HG02970 (cell line): ENCODE measurements at regions not wholly inside any gene's neighbourhood (a gene's known extent, or its start where the extent isn't known, plus 50 kb on each side); places are given as distances from the start of the nearest gene placed in this dataset.

Source experiments
- ATAC-seq: cut with Tn5 transposase; IDR thresholded peaks from one replicate; pipeline ENCODE4 v1.9.1; 2021; ENCODE audit warnings: mild to moderate bottlenecking, moderate library complexity, moderate number of reproducible peaks; ENCODE audit not compliant: unreplicated experiment, low FRiP score

DNA sequence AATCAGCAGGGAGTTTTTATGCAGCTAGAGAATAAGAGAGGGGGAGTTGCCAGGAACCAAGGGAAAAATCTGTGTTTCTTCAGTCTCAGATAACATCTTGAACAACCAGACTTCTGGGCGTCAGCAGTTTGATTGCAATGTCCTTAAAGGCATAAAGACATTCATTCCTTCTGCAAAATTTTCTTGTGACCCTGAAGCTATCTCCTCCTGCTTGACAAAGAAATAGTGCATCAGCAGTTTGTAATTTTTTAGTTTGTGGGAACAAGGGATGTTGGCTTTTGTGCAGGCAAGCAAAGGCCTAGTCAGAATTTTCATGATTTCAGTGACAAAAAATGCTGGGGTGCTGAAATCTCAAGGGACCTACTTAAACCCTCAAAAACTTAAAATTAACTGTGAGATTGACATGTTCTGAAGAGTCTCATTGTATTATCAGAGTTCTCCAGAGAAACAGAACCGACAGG lies 125.8 kb upstream of the UNC5C start:
- no peak for ATAC-seq

DNA sequence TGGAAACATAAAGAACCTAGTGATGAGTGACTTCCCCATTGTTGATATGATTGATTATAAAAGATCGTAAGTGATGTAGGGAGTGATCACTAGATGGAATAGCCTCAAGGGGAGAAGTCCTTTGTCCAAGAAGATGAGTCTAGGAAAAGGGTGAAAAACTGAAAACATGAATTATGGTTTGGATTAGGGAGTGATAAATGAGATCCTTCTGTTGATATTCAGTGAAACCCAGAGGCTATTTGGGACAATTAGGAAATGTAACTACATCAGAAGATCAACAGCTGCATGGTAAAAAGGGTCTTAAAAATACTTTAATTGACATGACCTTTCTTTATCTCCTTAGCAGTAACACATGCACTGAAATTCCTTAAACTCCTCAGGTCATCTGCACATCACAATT lies 124.0 kb upstream of the UNC5C start:
- no peak for ATAC-seq

DNA sequence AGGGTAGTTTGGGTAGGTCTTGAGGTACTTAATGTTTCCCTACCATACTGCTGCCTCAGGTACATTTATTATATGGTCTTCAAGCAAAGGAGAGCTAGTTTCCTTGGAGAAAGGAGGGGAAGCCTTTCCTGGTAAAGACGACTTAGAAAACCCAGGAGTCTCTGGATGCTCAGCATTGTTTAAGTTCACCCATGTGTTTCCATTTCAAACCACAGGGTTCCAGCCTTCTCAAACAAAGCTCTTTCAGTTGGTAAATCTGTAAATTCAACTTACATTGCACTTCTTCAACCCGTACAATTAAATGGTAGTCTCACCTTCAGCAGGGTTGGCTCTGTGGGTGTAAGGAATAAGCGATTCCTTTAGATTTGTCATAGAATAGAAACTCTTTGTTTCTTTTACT lies 111.9 kb upstream of the UNC5C start:
- ATAC-seq: no peak

DNA sequence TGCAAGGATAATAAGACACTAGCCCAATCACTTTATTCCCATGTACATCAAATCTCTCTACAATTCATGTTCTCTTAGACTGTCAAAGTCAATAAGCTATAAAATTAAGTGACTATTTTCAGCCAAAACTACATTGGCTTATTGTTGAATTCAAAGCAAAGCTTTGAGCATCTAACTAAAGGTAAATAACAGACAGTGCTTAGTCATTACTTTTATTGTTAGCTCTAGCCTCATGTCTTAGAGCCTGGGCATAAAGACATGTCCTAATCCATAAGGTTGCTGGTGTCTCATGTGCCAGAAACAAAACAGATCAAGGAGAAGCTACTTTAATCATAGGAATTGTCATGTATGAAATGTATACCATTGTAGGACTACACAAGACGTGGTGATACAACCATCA lies 103.1 kb upstream of the UNC5C start:
- no peak for ATAC-seq

DNA sequence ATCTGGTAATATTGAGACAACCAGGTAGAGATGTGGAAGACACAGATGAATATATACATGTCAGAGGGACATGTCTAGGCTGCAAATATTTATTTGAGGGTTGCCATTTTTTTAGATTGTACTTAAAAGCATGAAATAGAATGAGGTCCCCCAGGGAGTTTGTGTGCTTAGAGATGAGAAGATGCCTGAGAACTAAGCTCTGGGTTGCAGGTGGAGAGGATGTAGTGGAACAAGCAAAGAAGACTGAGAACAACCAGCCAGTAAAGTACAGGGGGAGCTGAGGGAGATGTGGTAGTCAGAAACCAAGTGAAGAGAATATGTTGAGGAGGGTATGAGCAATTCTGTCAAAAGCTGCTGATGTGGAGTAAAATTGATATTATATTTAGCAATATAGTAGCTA lies 95.6 kb upstream of the UNC5C start:
- ATAC-seq: no peak

DNA sequence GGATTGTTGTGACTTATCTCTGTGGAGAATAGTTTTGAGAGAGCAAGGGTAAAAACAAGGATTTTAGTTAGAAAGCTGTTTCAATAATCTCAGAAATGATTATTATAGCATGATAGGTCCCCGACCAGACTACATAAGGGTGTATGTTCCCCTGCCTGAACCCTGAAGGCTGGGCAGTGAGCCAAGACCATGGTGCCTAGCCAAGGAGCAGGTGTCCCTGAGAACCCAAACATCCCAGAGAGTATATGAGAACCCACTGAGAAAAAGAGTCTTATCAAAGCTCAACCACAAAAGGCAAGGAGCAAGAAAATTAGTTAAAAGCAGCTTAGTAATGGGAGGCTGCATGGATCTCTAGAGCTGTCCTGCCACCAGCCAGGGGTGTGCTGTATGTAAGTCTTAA lies 94.9 kb upstream of the UNC5C start:
- no peak for ATAC-seq

DNA sequence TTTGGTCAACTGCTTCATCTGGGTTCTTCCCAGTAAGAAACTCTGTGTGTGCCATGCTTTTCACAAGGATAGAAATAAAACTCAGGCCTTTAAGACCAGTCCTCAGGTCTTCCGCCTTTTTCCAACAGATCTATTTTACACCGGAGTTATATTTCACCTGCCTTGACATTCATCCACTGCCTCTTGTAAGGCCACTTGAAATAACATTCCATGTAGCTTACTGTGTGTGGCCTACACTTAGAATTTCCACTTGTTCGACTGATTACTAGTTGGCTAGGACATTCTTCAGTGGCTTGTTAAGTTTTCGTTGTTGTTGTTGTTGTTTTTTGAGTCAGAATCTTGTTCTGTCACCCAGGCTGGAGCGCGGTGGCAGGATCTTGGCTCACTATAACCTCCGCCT lies 92.8 kb upstream of the UNC5C start:
- no peak for ATAC-seq

DNA sequence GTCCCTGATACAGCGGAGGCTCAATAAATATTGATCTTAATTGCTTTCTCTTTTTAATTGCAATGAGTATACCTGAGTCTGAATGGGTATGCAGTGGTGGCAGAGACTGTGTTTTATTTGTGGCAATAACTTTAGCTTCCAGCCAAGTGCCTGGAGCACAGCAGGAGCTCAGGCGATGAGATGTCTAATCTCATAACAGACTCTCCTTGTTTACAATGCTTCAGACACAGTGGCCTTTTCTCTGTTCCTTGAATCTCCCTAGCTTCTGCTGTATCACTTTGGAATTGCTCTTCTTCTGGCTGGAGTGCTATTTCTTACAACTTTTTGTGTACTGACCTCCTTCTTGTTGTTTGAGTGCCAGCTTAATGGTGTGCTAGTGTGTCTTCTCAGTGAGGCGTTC lies 91.5 kb upstream of the UNC5C start:
- no peak for ATAC-seq

DNA sequence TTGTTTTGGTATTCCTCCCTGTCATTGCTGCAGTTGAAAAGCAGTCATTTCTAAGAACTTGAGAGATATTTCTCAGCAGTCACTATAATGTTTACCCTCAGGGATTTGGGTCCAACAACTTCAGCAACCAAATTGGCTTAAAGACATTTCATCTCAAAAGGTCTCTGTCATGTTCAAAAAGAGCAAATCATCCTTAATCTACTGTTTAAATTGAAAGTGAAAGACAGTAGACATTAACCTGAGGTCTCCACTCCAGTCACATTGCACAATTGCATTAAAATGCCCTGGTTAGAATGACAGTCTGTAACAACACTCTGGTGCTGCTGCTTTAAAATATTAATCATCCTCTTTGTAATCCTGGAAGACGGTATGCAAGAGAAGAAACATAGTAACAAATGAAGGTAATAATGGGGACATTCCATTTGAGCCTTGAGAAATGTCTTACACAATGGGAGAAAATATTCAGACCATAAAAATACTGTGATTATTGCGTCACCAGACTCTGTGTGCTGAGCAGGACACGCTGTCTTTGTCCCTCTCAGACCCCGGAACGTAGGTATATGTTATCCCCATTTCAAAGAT lies 90.2 kb upstream of the UNC5C start:
- ATAC-seq: no peak

DNA sequence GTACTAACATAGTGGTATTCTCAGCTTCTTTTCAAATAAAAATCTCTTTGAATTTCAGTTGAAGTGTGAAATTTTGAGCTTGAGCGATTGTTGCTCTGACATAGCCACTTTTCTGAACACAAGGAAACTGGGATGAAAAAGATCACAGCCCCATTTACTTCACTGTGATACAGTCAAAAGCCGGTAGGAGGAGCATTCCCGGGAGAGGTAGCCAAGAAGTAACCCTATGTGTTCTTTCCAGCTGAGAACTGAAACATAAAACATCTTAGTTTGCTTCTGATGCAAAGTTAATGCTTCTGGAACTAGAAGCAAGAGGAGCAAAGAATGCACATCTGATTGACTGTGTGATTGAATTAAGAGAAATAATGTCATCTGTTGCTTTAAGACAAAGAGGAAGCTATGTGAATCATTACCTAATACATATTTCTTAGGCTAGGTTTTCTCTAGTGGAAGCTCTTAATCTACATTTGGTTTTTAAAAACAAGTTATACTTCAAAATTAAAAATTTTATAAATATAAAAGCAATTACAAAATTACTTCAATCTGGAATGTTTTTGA lies 88.3 kb upstream of the UNC5C start:
- no peak for ATAC-seq

DNA sequence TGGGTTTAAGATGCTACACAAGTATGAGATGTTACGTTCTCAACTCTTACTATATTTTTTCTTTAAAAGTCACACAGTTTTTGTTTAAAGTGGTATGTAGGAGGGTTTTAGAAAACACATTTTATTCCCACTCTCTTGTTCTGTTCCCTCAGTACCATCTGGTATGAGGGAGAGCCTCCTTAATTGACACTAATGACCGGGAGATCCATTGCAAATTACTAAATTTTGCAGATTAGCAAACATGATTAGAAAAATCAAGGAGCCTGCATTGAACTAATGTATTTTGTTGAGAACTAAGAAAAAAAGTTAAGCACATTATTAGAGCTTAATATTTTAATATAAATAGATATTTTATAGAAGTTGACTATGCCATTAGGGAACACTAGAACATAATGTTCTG lies 87.3 kb upstream of the UNC5C start:
- ATAC-seq: no peak

DNA sequence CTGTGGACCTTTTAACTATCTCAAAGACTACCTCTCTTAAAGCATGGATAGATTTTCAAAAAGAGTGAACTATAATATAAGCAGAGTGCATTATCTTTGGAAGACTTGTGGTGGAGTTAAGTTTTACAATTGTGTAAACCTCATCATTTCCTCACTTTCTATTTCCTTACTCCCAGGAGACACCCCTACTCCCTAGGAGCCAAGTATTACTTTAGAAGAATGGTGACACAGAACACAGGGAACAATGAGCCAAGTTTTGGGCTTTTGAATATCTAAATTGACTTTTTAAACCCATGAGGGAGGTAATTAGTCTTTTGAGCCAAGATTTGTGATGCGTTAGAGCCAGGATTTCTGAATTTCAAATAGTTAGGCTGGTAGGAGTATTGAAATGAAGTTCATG lies 78.9 kb upstream of the UNC5C start:
- ATAC-seq: no peak

DNA sequence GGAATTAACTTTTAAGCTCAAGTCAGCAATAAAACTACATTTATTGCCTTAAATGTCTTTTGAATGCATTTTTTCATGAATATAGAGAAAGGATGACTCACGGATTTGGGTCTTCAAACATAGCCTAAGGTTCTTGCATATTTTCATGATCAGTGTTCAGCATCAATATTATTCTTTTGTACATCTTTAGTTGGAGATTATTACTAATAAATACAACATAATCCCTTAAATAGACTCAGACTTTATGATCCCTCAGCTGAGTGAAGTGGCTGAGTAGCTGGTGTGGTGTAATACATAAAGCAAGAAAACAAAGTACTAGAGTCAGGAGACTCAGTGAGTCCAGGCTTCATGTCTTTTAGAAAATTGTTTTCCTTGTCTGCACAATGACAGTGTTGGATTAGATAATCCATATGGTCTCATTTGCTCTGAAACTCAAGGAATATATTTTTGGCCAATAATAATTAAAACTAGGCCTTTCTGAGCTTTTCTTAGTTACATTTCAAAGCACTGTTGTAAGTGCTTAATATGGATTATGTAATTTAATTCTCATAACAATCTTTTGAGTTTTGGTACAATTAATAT lies 78.3 kb upstream of the UNC5C start:
- ATAC-seq: no peak

DNA sequence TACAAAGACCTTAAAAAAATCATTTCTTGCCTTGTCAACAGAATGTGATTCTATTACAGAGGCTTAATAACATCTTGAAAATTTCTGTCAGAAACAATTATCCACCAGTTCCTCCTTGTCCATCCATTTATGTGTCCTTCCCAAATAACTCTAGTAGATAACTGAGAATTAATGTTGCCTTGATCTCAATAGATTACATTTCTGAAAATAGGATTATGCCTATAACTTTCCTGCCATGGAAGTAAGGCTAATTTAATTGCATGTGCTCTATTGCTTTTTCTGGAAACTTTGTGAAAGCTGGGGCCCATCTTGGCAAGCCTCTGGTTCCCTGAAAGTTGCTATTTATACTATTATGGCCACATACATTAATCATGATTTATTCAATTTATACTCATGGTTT lies 76.2 kb upstream of the UNC5C start:
- no peak for ATAC-seq

DNA sequence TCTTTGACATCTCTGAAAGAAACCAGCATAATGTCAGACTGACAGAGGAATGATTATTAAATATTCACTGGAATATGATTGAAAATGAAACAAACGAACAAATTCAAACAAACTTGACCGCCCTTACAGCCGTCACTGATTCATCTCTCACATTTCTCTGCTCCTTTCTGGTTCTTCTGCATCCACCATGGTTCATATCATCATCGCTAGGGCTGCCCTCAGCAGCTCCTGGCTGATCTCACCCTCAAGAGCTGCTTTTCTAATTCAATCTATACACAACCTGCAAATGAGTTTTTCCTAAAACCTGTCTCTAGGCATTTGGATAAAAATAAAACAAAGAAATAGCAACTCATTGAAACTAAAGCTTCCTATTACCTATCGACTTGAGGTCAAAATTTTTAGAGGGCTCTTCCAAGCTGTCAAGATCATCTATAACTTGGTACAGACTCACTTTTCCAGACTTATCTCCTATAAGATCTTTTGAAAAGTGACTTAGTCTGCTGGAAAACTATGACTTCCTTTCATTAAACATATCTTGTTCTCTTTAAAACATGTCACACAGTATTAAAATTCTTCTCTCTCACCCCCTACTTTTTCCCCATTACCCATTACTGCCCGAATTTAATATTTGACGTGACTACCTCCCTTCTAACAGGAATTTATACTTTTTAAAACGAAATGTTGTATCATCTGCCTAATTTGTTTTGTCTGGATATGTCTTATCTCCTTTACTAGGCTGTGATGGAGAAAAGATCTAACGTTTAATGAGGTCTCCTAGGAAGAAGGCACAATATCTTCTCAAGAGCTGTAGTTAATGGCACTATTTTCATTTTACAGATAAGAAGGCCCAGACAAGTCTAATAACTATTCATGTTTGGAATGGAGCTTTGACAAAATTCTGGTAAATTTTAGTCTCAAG lies 71.0 kb upstream of the UNC5C start:
- no peak for ATAC-seq

DNA sequence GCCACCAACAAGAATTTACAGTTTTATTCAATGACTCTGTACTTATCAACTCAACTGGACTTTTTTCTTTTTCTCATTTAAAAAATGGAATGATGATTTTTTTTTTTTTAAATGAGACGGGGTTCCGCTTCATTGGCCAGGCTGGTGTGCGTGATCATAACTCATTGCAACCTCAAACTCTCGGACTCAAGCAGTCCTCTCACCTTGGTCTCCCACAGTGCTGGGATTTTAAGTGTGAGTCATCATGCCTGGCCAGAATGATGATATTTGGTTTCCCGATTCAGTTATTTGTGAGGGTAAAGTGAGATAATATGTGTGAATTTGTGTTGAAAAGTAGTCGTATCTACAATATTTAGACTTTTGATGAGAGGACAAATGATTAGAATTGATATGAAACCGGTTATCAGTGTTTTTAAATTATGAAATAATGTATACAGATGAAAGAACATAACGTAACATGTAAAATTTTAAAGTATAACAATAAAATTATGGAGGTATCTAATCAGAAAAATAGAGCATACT lies 66.0 kb upstream of the UNC5C start:
- no peak for ATAC-seq

DNA sequence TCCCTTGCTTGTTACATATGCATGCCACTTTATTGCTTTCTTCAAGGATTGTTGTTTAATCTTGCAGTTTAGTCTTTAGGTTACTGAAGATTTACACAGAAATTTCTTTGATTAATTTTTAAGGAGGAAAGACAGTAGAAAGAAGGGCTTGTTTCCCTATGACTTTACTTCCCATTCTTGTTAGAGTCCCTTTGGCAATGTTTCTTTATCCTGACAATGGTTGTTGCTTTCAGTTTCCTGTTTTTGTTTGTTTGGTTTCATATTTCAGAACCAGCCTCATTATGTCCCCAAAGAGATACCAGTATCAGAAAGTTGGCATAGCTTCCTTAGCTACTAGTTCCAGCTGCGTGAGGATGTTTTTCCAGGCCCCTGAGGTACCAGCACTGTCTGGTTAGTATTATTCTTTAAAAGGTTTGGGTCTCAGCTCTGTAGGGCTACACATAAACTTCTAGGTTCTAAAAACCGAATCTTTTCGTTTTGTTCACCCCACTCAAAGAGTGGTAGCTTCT lies 61.3 kb upstream of the UNC5C start:
- no peak for ATAC-seq

DNA sequence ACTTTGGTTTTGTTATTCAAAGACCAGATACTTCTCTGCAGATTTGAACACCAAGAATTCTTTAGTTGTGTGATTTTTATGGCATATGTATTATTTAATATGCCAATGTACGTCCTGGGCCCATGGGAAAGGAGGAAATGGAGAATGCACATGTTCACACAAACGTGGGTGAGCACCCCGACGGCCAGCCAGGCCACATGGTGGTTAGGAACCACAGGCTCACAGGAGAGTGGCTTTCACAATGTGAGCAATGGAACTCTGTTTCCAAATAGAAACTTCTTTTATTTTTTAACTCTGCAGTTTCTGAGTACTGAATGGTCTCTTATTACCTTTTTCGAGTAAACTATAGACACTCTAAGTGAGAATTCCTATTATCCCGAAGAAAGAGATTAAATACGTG lies 58.0 kb upstream of the UNC5C start:
- no peak for ATAC-seq

DNA sequence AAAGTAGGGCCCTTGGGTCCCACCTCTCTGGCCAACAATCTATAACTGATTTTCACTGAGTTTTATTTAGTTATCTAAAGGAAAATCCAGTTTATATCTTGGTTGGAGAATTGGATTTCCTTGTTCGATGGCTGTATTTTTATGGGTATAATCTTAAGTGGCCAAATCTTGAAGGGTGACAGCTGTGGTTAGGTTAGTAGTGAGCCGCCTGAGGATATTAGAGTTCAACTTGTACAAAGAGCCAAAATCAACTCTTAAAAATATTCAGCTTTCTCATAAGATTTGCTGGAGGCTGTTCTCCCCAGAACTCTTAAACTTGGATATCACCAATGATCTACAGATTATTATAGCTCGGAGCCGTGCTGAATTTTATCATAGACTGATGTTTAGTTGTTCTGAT lies 54.6 kb upstream of the UNC5C start:
- ATAC-seq: no peak

DNA sequence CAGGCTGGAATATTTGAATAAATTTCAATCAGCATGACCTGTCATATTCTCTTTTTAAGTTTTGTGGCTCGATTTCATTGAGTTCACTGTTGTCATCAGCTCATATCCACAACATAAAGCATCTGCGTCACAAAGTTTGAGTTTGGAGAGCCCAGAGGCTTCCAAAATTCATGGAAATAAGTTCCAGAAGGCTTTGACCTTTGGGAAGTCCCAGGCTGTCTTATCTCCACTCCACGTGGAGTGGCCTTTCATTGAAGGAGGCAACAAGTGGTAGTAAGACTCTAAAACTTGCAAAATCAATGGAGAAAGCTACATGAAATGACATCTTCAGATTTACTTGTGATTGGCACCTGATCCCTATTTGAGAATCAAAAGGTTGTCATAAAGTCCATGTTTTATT lies 54.1 kb upstream of the UNC5C start:
- ATAC-seq: no peak

DNA sequence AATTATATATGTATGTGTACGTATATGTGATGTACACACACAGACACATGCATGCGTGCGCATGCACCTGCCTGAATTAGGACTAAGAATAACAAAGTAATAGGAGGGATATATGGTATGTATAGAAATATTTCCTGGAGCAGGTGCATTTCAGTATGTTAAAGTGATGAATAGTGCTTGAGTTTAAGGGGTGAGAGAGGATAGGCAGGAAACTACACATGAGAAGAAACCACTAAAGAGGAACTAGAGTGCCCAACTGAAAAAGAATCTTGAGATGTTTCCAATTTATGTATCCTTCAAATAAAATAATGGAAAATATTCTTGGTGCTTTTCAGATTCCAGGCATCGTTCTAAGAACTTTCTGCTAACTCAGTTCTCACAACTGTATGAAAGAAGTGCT lies 52.6 kb upstream of the UNC5C start:
- no peak for ATAC-seq
